Esophagus muscularis mucosa (tissue), 4 donors: ENCODE measurements at regions not wholly inside any gene's neighbourhood (a gene's known extent, or its start where the extent isn't known, plus 50 kb on each side); places are given as distances from the start of the nearest gene placed in this dataset.

Experiments used
- CTCF ChIP-seq, 3 experiments: fragments of 200-600 bp in 2 of 3; fragments of 450-650 bp in 1 of 3; sonication (generic) in 2 of 3; IDR thresholded peaks; one replicate each; pipeline ENCODE4 v1.5.1; 2017 to 2019; ENCODE audit warnings: antibody characterized with exemption in 3 of 3, mild to moderate bottlenecking in 2 of 3, moderate library complexity in 1 of 3
- EP300 ChIP-seq: sonication (generic); formaldehyde crosslinking; IDR thresholded peaks from one replicate; pipeline ENCODE4 v1.6.1; 2017; ENCODE audit warnings: antibody characterized with exemption
- POLR2A ChIP-seq: fragments of 450-650 bp; IDR thresholded peaks from one replicate; pipeline ENCODE4 v1.6.1; 2017; ENCODE audit warnings: antibody characterized with exemption, moderate library complexity, mild to moderate bottlenecking, low read depth
- POLR2AphosphoS5 ChIP-seq, 2 donors: sonication (generic); formaldehyde crosslinking; IDR thresholded peaks; one replicate each; pipeline ENCODE4 v1.6.1; 2017; ENCODE audit warnings: antibody characterized with exemption in 2 of 2

GRCh38 chr4:135966936-135967335 is 1565.4 kb downstream of the PCDH18 start:
- TF ChIP-seq EP300 = no peak
- TF ChIP-seq CTCF (IDR thresholded peaks at IDR 0.05) = no peak
- TF ChIP-seq POLR2A = no peak
- no peak for TF ChIP-seq POLR2AphosphoS5 (IDR thresholded peaks at IDR 0.05)
